Mesenchymal stem cell (in vitro differentiated cells and primary cell): ENCODE measurements at regions not wholly inside any gene's neighbourhood (a gene's known extent, or its start where the extent isn't known, plus 50 kb on each side); places are given as distances from the start of the nearest gene placed in this dataset.
"Not testable (repeated sequence)": the region's sequence is repeated elsewhere in the genome, so short reads cannot be mapped to it uniquely, and the experiment has no call there.

ENCODE experiments used
- DNase-seq: peaks from one replicate; pipeline ENCODE4 v3.0.0-alpha.2; 2013
- H2AFZ ChIP-seq: one replicate; pipeline ENCODE4 v1.6.1; 2013; ENCODE audit warnings: low read depth, mild to moderate bottlenecking, control low read depth, inconsistent platforms, low read length, moderate library complexity
- H2AK5ac ChIP-seq: 2 replicates; pipeline ENCODE4 v1.6.1; 2013; ENCODE audit warnings: low read length, moderate library complexity, mild to moderate bottlenecking, inconsistent platforms; ENCODE audit not compliant: severe bottlenecking
- H2BK120ac ChIP-seq: one replicate; pipeline ENCODE4 v1.6.1; 2013; ENCODE audit warnings: low read depth, mild to moderate bottlenecking, inconsistent platforms, low read length, moderate library complexity
- H2BK12ac ChIP-seq, 2 experiments: one replicate each; pipeline ENCODE4 v1.6.1; 2013; ENCODE audit warnings: inconsistent platforms in 2 of 2, low read length in 2 of 2, mild to moderate bottlenecking in 2 of 2, moderate library complexity in 2 of 2, control low read depth in 1 of 2
- H2BK15ac ChIP-seq: one replicate; pipeline ENCODE4 v1.6.1; 2013; ENCODE audit warnings: mild to moderate bottlenecking, low read depth, inconsistent platforms; ENCODE audit not compliant: poor library complexity, severe bottlenecking
- H2BK5ac ChIP-seq: 2 replicates; pipeline ENCODE4 v1.6.1; 2013; ENCODE audit warnings: low read depth, mild to moderate bottlenecking, low read length, control low read depth, inconsistent platforms; ENCODE audit not compliant: poor library complexity, severe bottlenecking
- H3K14ac ChIP-seq, 2 experiments: one replicate each; pipeline ENCODE4 v1.6.1; 2013; ENCODE audit warnings: inconsistent platforms in 2 of 2, low read length in 2 of 2, control low read depth in 1 of 2, mild to moderate bottlenecking in 1 of 2, moderate library complexity in 1 of 2
- H3K18ac ChIP-seq, 2 experiments: one replicate each; pipeline ENCODE4 v1.6.1; 2013; ENCODE audit warnings: inconsistent platforms in 2 of 2, low read length in 2 of 2, control low read depth in 1 of 2, low read depth in 1 of 2, mild to moderate bottlenecking in 1 of 2
- H3K23ac ChIP-seq, 2 experiments: one replicate each; pipeline ENCODE4 v1.6.1; 2013; ENCODE audit warnings: inconsistent platforms in 2 of 2, low read length in 2 of 2, mild to moderate bottlenecking in 2 of 2, moderate library complexity in 2 of 2, control low read depth in 1 of 2
- H3K27ac ChIP-seq: 2 replicates; pipeline ENCODE4 v1.5.1; 2013; ENCODE audit warnings: mild to moderate bottlenecking, moderate library complexity, low read length, control low read depth, inconsistent platforms; ENCODE audit not compliant: poor library complexity, severe bottlenecking
- H3K27me3 ChIP-seq, 2 experiments: 2 replicates each; pipeline versions ENCODE4 v1.6.1 to v1.7.0; 2013; ENCODE audit warnings: low read length in 2 of 2, mild to moderate bottlenecking in 2 of 2, moderate library complexity in 2 of 2, control low read depth in 1 of 2, inconsistent platforms in 1 of 2; ENCODE audit not compliant: control insufficient read depth in 1 of 2, insufficient read depth in 1 of 2
- H3K36me3 ChIP-seq, 2 experiments: 2 replicates each; pipeline versions ENCODE4 v1.6.1 to v1.7.0; 2013; ENCODE audit warnings: low read length in 2 of 2, control low read depth in 1 of 2, inconsistent platforms in 1 of 2, low read depth in 1 of 2, mild to moderate bottlenecking in 1 of 2; ENCODE audit not compliant: insufficient read depth in 2 of 2, control insufficient read depth in 1 of 2
- H3K4ac ChIP-seq, 2 experiments: one replicate each; pipeline ENCODE4 v1.6.1; 2013; ENCODE audit warnings: inconsistent platforms in 2 of 2, low read length in 2 of 2, mild to moderate bottlenecking in 2 of 2, moderate library complexity in 2 of 2, control low read depth in 1 of 2, low read depth in 1 of 2
- H3K4me1 ChIP-seq: 2 replicates; pipeline ENCODE4 v1.6.1; 2013; ENCODE audit warnings: low read depth, low read length, control low read depth; ENCODE audit not compliant: control insufficient read depth, insufficient read depth
- H3K4me2 ChIP-seq: 2 replicates; pipeline ENCODE4 v1.6.1; 2013; ENCODE audit warnings: low read length, mild to moderate bottlenecking, inconsistent platforms; ENCODE audit not compliant: poor library complexity, severe bottlenecking
- H3K4me3 ChIP-seq, 2 experiments: 2 replicates each; pipeline versions ENCODE4 v1.5.1 to v1.7.0; 2013; ENCODE audit warnings: low read length in 2 of 2, mild to moderate bottlenecking in 2 of 2, control low read depth in 1 of 2, low read depth in 1 of 2; ENCODE audit not compliant: insufficient read depth in 1 of 2
- H3K79me1 ChIP-seq: replicated peaks from 2 replicates; pipeline ENCODE4 v1.6.1; 2013; ENCODE audit warnings: mild to moderate bottlenecking, control low read depth, low read length, inconsistent platforms; ENCODE audit not compliant: poor library complexity, severe bottlenecking
- H3K9ac ChIP-seq: 2 replicates; pipeline ENCODE4 v1.7.0; 2013; ENCODE audit warnings: mild to moderate bottlenecking, low read length, moderate library complexity
- H3K9me3 ChIP-seq: 2 replicates; pipeline ENCODE4 v1.7.0; 2013; ENCODE audit warnings: mild to moderate bottlenecking, low read length; ENCODE audit not compliant: control insufficient read depth
- H4K8ac ChIP-seq: one replicate; pipeline ENCODE4 v1.6.1; 2013; ENCODE audit warnings: inconsistent platforms, mild to moderate bottlenecking, low read length, moderate library complexity
- H4K91ac ChIP-seq: one replicate; pipeline ENCODE4 v1.6.1; 2013; ENCODE audit warnings: mild to moderate bottlenecking, low read length, inconsistent platforms
- WGBS: methylation state at CpG from one replicate; pipeline ENCODE4 v1.1.7; 2013; ENCODE audit warnings: mixed read lengths; 5-methylcytosine and 5-hydroxymethylcytosine counted together

GRCh38 chr13:80931766-80932165 lies 590.8 kb upstream of the SPRY2 start:
- Histone ChIP-seq H3K79me1 (no peaks in the 10 kb centered on the region), H4K8ac (no peak overlapping the region), H3K9me3 (no peaks in the 10 kb centered on the region), H2BK5ac (no peak overlapping the region), H2BK15ac (no peak overlapping the region), H3K4me3 (no peak overlapping the region), H3K18ac (no peak overlapping the region), H3K27ac (no peak overlapping the region), H3K36me3 (no peaks in the 10 kb centered on the region), H2BK120ac (no peak overlapping the region), H3K4me1 (no peaks in the 10 kb centered on the region), H3K9ac (no peak overlapping the region), H3K4ac (no peak overlapping the region), H4K91ac (no peak overlapping the region), H3K14ac (no peak overlapping the region), H3K23ac (no peak overlapping the region), H3K4me2 (no peak overlapping the region), H2BK12ac (no peak overlapping the region), H2AK5ac (no peak overlapping the region), H3K27me3 (no peaks in the 10 kb centered on the region), H2AFZ (no peak overlapping the region)
- WGBS: 87% methylated on average over 2 of the region's 2 CpGs
- peak; percentile 50 for DNase-seq

DNA sequence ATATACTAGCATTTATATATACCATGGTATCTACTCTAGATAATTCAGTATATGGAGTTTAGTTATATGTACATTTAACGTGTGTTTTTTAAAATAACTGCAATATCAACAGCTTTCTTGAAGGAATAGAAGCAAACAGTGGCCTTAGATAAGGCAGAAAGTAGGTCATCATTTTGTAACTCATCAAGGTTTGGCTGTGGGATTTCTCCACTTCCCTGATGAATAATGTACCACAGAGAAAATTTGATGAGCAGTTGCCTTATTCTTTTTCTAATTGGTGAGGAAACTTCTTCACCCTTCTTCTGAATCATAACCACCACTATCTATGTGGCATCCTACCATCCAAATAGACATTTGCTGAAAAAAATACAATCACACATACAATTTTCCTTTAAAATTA lies 590.2 kb upstream of the SPRY2 start:
- Histone ChIP-seq H2BK12ac (no peak overlapping the region), H3K27ac (no peak overlapping the region), H2BK15ac (no peak overlapping the region), H3K9me3 (no peaks in the 10 kb centered on the region), H2AK5ac (no peak overlapping the region), H3K18ac (no peak overlapping the region), H4K91ac (no peak overlapping the region), H3K23ac (no peak overlapping the region), H3K27me3 (no peaks in the 10 kb centered on the region), H3K4me3 (no peak overlapping the region), H4K8ac (no peak overlapping the region), H2BK5ac (no peak overlapping the region), H2AFZ (no peak overlapping the region), H3K9ac (no peak overlapping the region), H3K79me1 (no peaks in the 10 kb centered on the region), H3K4me1 (no peaks in the 10 kb centered on the region), H3K36me3 (no peaks in the 10 kb centered on the region), H3K14ac (no peak overlapping the region), H2BK120ac (no peak overlapping the region), H3K4ac (no peak overlapping the region), H3K4me2 (no peak overlapping the region)
- DNase-seq: no peak
- WGBS: no CpG with 5 or more reads among the region's 1 CpG

- no peaks in the 10 kb centered on the region for H3K36me3 ChIP-seq
- no peak overlapping the region for H3K4me2 ChIP-seq
- no peak overlapping the region for H3K9ac ChIP-seq
- H2AFZ ChIP-seq: no peak overlapping the region
- H3K14ac ChIP-seq: no peak overlapping the region
- H3K4me1 ChIP-seq: no peaks in the 10 kb centered on the region
- H3K4me3 ChIP-seq: no peak overlapping the region
- H2BK12ac ChIP-seq: no peak overlapping the region
- no peak overlapping the region for H3K4ac ChIP-seq
- no peak overlapping the region for H3K23ac ChIP-seq
- no peak overlapping the region for H4K91ac ChIP-seq
- no peak overlapping the region for H2AK5ac ChIP-seq
- no peak overlapping the region for H2BK120ac ChIP-seq
- H3K9me3 ChIP-seq: no peaks in the 10 kb centered on the region
- DNase-seq: no peak
- no peaks in the 10 kb centered on the region for H3K27me3 ChIP-seq
- H2BK15ac ChIP-seq: no peak overlapping the region
- no peak overlapping the region for H4K8ac ChIP-seq
- H3K27ac ChIP-seq: no peak overlapping the region
- no peaks in the 10 kb centered on the region for H3K79me1 ChIP-seq
- H3K18ac ChIP-seq: no peak overlapping the region
- H2BK5ac ChIP-seq: no peak overlapping the region
- no CpG with 5 or more reads among the region's 3 CpGs for WGBS
These were observed 587.3 kb upstream of the SPRY2 start for GRCh38 chr13:80928241-80928640.

DNA sequence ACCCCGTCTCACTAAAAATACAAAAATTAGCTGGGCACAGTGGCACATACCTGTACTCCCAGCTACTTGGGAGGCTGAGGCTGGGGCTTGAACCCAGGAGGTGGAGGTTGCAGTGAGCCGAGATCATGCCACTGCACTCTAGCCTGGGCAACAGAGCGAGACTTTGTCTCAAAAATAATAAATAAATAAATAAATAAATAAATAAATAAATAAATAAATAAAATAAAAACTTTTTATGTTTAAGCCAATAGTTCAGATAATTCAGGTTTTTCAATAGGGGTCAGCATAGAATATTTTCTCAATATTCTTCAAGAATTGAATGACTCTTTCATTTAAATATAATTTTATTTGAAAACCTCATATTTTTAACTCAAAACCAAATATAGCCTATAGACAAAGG lies 585.1 kb upstream of the SPRY2 start:
- not testable (repeated sequence) for H3K36me3 ChIP-seq, H2BK15ac ChIP-seq, H3K4me3 ChIP-seq, DNase-seq, H3K4me1 ChIP-seq, H2BK120ac ChIP-seq, H4K8ac ChIP-seq, H2AK5ac ChIP-seq, H3K4ac ChIP-seq, H3K14ac ChIP-seq, H3K9me3 ChIP-seq, H3K27ac ChIP-seq, H3K9ac ChIP-seq, H4K91ac ChIP-seq, H3K79me1 ChIP-seq, H2AFZ ChIP-seq, H3K18ac ChIP-seq, H3K4me2 ChIP-seq, H2BK12ac ChIP-seq, H3K23ac ChIP-seq, H2BK5ac ChIP-seq, H3K27me3 ChIP-seq
- 100% methylated on average over 1 of the region's 3 CpGs for WGBS
